HG02571 (cell line): ENCODE measurements at regions not wholly inside any gene's neighbourhood (a gene's known extent, or its start where the extent isn't known, plus 50 kb on each side); places are given as distances from the start of the nearest gene placed in this dataset.

Experiments used
- ATAC-seq: cut with Tn5 transposase; IDR thresholded peaks from one replicate; pipeline ENCODE4 v1.9.1; 2021; ENCODE audit warnings: mild to moderate bottlenecking, moderate library complexity; ENCODE audit not compliant: unreplicated experiment

GRCh38 chr6:87995461-87995860, 52.2 kb upstream of the SPACA1 start:
- ATAC-seq = no peak

- ATAC-seq = no peak
These were observed 54.3 kb upstream of the SPACA1 start for GRCh38 chr6:87993356-87993755.

DNA sequence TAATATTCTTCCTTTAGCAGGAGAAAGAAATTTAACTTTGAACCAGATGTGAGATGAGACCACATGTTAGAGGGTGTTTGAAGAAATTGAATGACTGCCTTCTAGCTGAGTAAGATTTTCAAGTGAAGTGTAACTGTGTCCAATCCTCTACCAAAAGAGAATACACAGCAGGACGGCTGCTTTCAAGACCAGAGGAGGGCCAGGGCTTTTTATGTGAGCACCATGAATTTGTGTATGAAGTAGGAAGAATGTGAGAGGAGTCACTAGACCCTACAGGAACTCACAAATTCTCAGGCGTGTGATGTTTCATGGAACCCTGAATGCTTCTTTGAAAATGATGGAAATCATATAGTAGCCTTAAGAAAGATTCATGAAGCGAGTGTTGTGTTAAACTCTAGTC, 56.8 kb upstream of the SPACA1 start:
- no peak for ATAC-seq

- no peak for ATAC-seq
These were observed 65.5 kb upstream of the SPACA1 start for GRCh38 chr6:87982134-87982533.

- no peak for ATAC-seq
These were observed 67.9 kb upstream of the SPACA1 start for GRCh38 chr6:87979737-87980136.

DNA sequence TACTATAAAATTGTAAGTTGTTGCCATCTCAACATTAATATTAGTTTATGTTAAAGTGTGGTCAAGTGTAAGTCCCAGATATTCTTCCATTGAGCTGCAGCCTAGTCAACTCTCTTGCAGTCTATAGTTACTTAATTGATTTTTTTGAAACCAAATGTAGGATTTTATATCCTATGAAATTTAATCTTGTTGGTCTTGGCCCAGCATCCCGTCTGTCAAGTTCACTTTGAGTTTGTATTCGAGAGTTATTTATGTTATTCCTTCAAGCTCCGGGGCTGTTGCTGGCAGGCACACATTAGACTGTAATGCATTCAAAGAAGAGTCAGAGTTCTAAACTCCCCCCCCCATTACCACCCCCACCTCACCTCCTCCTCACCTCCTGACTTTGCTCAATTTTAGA, 71.0 kb upstream of the SPACA1 start:
- no peak for ATAC-seq

GRCh38 chr6:87975561-87975960, 72.1 kb upstream of the SPACA1 start:
- ATAC-seq = no peak

- ATAC-seq = no peak
These were observed 75.4 kb upstream of the SPACA1 start for GRCh38 chr6:87972279-87972678.

DNA sequence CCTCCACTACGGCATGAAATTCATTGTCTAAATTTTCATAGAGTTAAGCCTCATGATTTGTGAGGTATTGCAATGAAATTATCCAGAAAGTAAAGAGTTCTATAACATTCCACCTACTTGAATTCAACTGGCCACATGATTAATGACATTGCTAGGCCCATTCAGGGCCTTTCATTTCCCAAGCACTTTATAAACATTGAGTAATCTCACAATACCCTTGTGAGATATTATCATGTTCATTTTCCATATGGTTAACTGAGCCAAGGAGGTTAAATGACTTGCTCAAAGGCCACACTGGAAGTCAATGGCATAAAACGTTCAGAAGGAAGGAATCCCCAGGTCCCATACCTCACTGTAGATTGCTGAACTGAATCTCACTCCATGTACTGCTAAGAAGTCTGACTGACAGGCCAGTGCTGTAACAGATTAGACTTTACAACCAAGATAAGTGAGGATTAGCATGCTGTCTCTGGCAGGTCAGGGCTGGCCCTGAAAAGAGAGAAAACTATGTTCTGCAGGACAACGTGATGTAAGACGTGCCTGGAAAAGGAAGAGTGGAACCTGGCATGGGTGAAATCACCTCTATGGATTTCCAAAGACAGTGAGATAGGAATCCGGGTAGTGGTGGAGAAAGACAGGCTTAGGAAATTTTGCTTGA, 75.9 kb upstream of the SPACA1 start:
- ATAC-seq = no peak

- no peak for ATAC-seq
These were observed 79.0 kb upstream of the SPACA1 start for GRCh38 chr6:87968435-87969278.

DNA sequence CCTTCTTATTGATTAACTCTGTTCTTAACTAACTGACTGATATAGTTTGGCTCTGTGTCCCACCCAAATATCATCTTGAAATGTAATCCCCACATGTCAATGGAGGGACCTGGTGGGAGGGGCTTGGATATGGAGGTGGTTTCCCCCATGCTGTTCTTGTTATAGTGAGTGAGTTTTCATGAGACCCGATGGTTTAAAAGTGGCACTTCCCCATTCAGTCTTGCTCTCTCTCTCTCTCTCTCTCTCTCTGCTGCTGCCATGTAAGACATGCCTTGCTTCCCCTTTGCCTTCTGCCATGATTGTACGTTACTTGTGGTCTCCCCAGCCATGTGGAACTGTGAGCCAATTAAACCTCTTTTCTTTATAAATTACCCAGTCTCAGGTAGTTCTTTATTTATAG, 81.8 kb upstream of the SPACA1 start:
- no peak for ATAC-seq

DNA sequence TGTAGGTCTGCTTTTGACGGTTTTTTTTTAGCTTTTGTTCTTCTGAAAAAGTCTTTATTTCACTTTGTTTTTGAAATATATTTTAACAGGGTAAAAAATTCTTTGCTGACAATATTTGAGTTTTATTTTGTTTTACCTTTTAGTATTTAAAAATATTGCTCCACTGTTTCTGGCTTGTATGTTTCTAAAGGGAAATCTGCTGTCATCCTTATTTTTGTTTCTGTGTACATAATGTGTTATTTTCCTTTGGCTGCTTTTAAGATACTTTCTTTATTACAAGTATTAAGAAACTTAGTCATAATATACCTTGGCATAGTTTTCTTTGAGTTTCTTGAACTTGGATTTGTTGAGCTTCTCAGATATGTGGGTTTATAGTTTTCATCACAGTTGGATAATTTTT, 88.6 kb upstream of the SPACA1 start:
- ATAC-seq = no peak

- no peak for ATAC-seq
These were observed 95.9 kb upstream of the SPACA1 start for GRCh38 chr6:87951751-87952150.

GRCh38 chr6:87950614-87951013, 97.0 kb upstream of the SPACA1 start:
- ATAC-seq = no peak

DNA sequence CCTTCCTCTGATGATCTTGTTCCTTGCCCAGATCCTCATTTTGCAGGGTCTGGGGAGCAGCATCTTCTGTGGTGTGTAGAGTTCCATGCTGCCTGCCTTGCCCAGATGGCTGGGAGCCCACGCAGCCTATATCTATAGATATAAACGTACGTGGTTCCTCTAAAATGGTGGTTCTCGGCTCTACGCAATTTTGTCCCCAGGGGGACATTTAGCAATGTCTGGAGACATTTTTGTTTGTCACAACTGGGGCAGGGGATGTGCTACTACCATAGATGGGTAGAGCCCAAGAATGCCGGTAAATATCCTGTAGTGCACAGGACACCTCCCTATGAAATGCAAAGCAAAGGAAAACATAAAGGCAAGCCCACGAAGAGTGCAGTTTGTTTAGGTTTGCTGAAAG, 98.4 kb upstream of the SPACA1 start:
- ATAC-seq = no peak

- ATAC-seq = no peak
These were observed 101.0 kb upstream of the SPACA1 start for GRCh38 chr6:87946669-87947068.

- no peak for ATAC-seq
These were observed 101.7 kb upstream of the SPACA1 start for GRCh38 chr6:87945966-87946365.

DNA sequence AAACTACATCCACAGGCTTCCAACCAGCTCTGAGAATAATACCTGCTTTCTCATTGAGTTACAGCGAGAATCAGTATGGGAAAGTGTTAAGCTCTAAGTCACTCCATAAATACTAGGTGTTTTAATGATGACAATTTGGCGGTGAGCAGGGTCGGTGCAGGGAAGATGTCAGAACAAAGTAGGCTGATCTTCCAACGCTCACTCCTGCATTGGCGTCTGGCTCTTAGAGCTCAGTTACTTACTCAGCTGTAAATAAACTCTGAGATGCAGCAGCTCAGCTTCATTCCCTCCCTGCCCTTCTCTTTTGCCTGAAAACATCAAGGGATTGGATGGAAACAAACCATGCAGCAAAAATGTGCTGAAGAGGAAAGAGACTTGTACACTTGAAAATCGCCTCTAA, 102.5 kb upstream of the SPACA1 start:
- no peak for ATAC-seq

- ATAC-seq = peak; percentile 66
These were observed 103.1 kb upstream of the SPACA1 start for GRCh38 chr6:87944541-87944954.

GRCh38 chr6:87943191-87943590, 104.5 kb upstream of the SPACA1 start:
- ATAC-seq = no peak

- no peak for ATAC-seq
These were observed 105.9 kb upstream of the SPACA1 start for GRCh38 chr6:87941556-87942358.

GRCh38 chr6:87939776-87940175, 107.9 kb upstream of the SPACA1 start:
- ATAC-seq = no peak
